ENCODE measurements at regions not wholly inside any gene's neighbourhood (a gene's known extent, or its start where the extent isn't known, plus 50 kb on each side); places are given as distances from the start of the nearest gene placed in this dataset.

- no peak for DNase-seq (ENCODE audit: low spot score)
- CTCF ChIA-PET: no interaction called here
- H3K27ac ChIP-seq: no peak overlapping the region
- no peak for TF ChIP-seq CTCF (conservative IDR thresholded peaks at IDR 0.05; ENCODE audit: low read depth)
- POLR2A ChIA-PET (ENCODE audit: low non-redundant PET): no interaction called here
Measured at GRCh38 chr13:46490129-46490528, 62.8 kb upstream of the LRCH1 start.

- DNase-seq (ENCODE audit: low spot score): no peak
- H3K27ac ChIP-seq: peak overlapping the region; percentile 60
- ChIA-PET POLR2A (ENCODE audit: low non-redundant PET) (no interaction called here), CTCF (interaction anchor here (0.6 kb wide), 1 partner anchor 1603 kb away, joined by 3 read pairs; no protein-coding TSS in a partner anchor)
- no peak for TF ChIP-seq CTCF (conservative IDR thresholded peaks at IDR 0.05; ENCODE audit: low read depth)
Measured at GRCh38 chr13:46489586-46490023, 63.4 kb upstream of the LRCH1 start.

GRCh38 chr13:46487748-46488147, 65.2 kb upstream of the LRCH1 start:
- no peak for TF ChIP-seq CTCF (conservative IDR thresholded peaks at IDR 0.05; ENCODE audit: low read depth)
- H3K27ac ChIP-seq: no peak overlapping the region
- ChIA-PET POLR2A (ENCODE audit: low non-redundant PET) (no interaction called here), CTCF (no interaction called here)
- DNase-seq (ENCODE audit: low spot score): no peak

- no peak for TF ChIP-seq CTCF (conservative IDR thresholded peaks at IDR 0.05; ENCODE audit: low read depth)
- ChIA-PET CTCF (no interaction called here), POLR2A (ENCODE audit: low non-redundant PET) (no interaction called here)
- DNase-seq (ENCODE audit: low spot score): no peak
- H3K27ac ChIP-seq: no peak overlapping the region
Measured at GRCh38 chr13:46486270-46486669, 66.7 kb upstream of the LRCH1 start.

GRCh38 chr13:46484561-46484960, 68.4 kb upstream of the LRCH1 start:
- ChIA-PET CTCF (no interaction called here), POLR2A (ENCODE audit: low non-redundant PET) (no interaction called here)
- no peak overlapping the region for H3K27ac ChIP-seq
- DNase-seq (ENCODE audit: low spot score): no peak
- TF ChIP-seq CTCF (conservative IDR thresholded peaks at IDR 0.05; ENCODE audit: low read depth): no peak

- ChIA-PET POLR2A (ENCODE audit: low non-redundant PET) (no interaction called here), CTCF (no interaction called here)
- DNase-seq (ENCODE audit: low spot score): no peak
Measured at GRCh38 chr13:46481166-46481565, 71.8 kb upstream of the LRCH1 start.

More at GRCh38 chr13:46481166-46481565, 71.8 kb upstream of the LRCH1 start:
- TF ChIP-seq CTCF (conservative IDR thresholded peaks at IDR 0.05; ENCODE audit: low read depth): no peak
- H3K27ac ChIP-seq: no peak overlapping the region
